GM19324 (cell line): ENCODE measurements at regions not wholly inside any gene's neighbourhood (a gene's known extent, or its start where the extent isn't known, plus 50 kb on each side); places are given as distances from the start of the nearest gene placed in this dataset.

Experiments
- ATAC-seq: cut with Tn5 transposase; IDR thresholded peaks from one replicate; pipeline ENCODE4 v1.9.1; 2021; ENCODE audit warnings: mild to moderate bottlenecking, moderate library complexity; ENCODE audit not compliant: unreplicated experiment, low FRiP score

- no peak for ATAC-seq
Observed at GRCh38 chr1:25106976-25107642, 125.2 kb downstream of the SYF2 start.

GRCh38 chr1:25106352-25106751 is 126.0 kb downstream of the SYF2 start:
- ATAC-seq = no peak

- no peak for ATAC-seq
Observed at GRCh38 chr1:25105836-25106235, 126.5 kb downstream of the SYF2 start.

GRCh38 chr1:25104932-25105561 is 127.3 kb downstream of the SYF2 start:
- no peak for ATAC-seq

- ATAC-seq = no peak
Observed at GRCh38 chr1:25103164-25103795, 129.0 kb downstream of the SYF2 start.

GRCh38 chr1:25100151-25100833 is 132.0 kb downstream of the SYF2 start:
- ATAC-seq = no peak

GRCh38 chr1:25099343-25099951 is 132.9 kb downstream of the SYF2 start:
- no peak for ATAC-seq

- no peak for ATAC-seq
Observed at GRCh38 chr1:25098717-25099116, 133.6 kb downstream of the SYF2 start.

- ATAC-seq = no peak
Observed at GRCh38 chr1:25096307-25097150, 135.8 kb downstream of the SYF2 start.

GRCh38 chr1:25095635-25096200 is 136.6 kb downstream of the SYF2 start:
- no peak for ATAC-seq

GRCh38 chr1:25094995-25095394 is 137.3 kb downstream of the SYF2 start:
- ATAC-seq = no peak

- ATAC-seq = no peak
Observed at GRCh38 chr1:25094229-25094628, 138.1 kb downstream of the SYF2 start.

- no peak for ATAC-seq
Observed at GRCh38 chr1:25091658-25092057, 140.6 kb downstream of the SYF2 start.

- no peak for ATAC-seq
Observed at GRCh38 chr1:25090707-25091422, 141.4 kb downstream of the SYF2 start.

GRCh38 chr1:25089772-25090171 is 142.5 kb downstream of the SYF2 start:
- no peak for ATAC-seq

- no peak for ATAC-seq
Observed at GRCh38 chr1:25088946-25089345, 143.4 kb downstream of the SYF2 start.

- ATAC-seq = no peak
Observed at GRCh38 chr1:25088180-25088701, 144.1 kb downstream of the SYF2 start.

- ATAC-seq = no peak
Observed at GRCh38 chr1:25086518-25087079, 145.7 kb downstream of the SYF2 start.

GRCh38 chr1:25084407-25084806 is 147.9 kb downstream of the SYF2 start:
- ATAC-seq = no peak
